Fibroblast of skin of right biceps (primary cell): ENCODE measurements at regions not wholly inside any gene's neighbourhood (a gene's known extent, or its start where the extent isn't known, plus 50 kb on each side); places are given as distances from the start of the nearest gene placed in this dataset.
A peak's percentile ranks its signal among the peaks of the same experiment; 100 is the strongest.
"Not testable (repeated sequence)": the region's sequence is repeated elsewhere in the genome, so short reads cannot be mapped to it uniquely, and the experiment has no call there.

Experiments used
- DNase-seq: peaks from one replicate; pipeline ENCODE4 v3.0.0-alpha.2; 2013

GRCh38 chr10:3401491-3401938 lies 228.9 kb upstream of the PITRM1 start:
- DNase-seq: peak; percentile 92

DNA sequence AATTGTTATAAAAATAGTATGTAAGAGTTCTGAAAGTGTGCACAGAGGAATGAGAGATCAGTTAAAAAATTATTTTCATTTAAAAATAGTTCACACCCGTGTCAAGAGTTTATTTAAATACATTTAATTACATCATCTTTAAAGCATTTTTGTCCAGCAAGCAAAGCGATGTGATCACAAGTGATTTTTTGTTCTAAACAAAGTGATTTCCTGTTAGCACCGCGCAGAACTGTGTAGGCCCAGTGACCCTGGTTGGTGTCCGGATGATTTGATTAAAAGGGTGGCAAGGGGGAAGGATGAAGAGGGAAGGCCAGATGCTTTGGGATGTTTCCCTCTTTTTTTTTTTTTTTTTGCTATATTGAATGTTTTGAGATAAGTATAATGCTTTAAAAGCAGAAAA lies 227.8 kb upstream of the PITRM1 start:
- peak; percentile 30 for DNase-seq

- DNase-seq: no peak
Observed at GRCh38 chr10:3399756-3400155, 227.2 kb upstream of the PITRM1 start.

GRCh38 chr10:3398825-3399646 lies 226.5 kb upstream of the PITRM1 start:
- peak; percentile 36 for DNase-seq

GRCh38 chr10:3397846-3398245 lies 225.3 kb upstream of the PITRM1 start:
- no peak for DNase-seq

GRCh38 chr10:3397231-3397630 lies 224.6 kb upstream of the PITRM1 start:
- DNase-seq: peak; percentile 50

DNA sequence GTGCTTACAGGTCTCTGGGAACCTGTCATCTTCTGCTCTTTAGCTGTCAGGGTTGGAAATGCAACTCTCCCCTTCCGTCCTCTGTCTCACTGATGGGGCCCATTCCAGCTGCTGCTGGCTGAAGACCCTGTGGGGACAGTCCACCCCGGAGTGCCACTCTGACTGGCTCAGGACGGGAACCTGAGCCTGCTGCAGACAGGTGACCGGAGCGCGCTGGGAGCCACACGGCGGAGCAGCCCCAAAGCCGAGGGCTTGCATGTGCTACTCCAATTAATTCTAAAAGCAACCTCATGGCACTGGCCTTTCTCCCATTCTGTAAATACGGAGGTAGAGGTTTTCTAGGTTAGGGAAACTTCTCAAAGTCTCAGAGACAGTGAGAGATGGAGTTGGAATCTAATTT lies 223.5 kb upstream of the PITRM1 start:
- no peak for DNase-seq

- DNase-seq: no peak
Observed at GRCh38 chr10:3395458-3395861, 222.9 kb upstream of the PITRM1 start.

DNA sequence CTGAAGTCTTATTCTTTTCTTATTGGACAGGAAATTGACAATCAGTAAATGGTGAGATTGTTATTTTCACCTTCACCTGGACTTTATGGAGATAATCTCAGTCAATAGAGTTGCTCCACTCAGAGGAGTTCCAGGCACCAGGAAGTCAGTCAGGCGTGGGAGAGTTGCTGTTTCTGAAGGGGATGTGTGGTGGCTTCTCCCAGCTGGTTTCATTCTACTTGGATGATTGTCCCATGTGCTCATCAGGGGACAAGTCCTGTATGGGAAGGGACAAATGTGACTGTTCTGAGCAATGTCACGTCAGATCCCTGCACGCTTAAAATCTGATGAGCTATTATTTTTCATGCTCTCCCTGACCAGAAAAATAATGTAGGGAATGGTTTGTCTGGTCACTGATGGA lies 222.5 kb upstream of the PITRM1 start:
- no peak for DNase-seq

GRCh38 chr10:3393958-3394357 lies 221.4 kb upstream of the PITRM1 start:
- DNase-seq: no peak

DNA sequence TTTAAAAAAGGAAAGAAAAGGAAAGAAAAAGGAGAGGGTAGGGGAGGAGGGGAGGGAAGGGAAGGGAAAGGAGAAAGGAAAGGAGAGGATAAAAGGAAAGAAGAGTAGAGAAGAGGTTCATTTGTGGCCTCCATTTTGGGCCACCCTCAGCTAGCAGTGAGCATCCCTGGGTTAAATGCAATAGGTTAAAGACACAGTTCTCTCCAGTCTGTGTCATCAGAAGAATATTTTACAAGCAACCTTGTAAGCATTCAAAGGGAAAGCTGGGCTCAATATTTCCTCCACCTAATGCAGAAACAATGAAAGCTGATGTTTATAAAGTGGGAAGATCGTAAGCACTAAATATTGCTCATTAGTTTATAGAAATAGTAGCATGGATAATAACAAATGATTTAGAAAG lies 219.1 kb upstream of the PITRM1 start:
- no peak for DNase-seq

- DNase-seq: no peak
Observed at GRCh38 chr10:3389130-3389529, 216.5 kb upstream of the PITRM1 start.

- no peak for DNase-seq
Observed at GRCh38 chr10:3385487-3385886, 212.9 kb upstream of the PITRM1 start.

GRCh38 chr10:3382092-3382491 lies 209.5 kb upstream of the PITRM1 start:
- DNase-seq: no peak

- no peak for DNase-seq
Observed at GRCh38 chr10:3380406-3381050, 207.9 kb upstream of the PITRM1 start.

- DNase-seq: no peak
Observed at GRCh38 chr10:3376631-3377030, 204.0 kb upstream of the PITRM1 start.

GRCh38 chr10:3375505-3375904 lies 202.9 kb upstream of the PITRM1 start:
- no peak for DNase-seq

DNA sequence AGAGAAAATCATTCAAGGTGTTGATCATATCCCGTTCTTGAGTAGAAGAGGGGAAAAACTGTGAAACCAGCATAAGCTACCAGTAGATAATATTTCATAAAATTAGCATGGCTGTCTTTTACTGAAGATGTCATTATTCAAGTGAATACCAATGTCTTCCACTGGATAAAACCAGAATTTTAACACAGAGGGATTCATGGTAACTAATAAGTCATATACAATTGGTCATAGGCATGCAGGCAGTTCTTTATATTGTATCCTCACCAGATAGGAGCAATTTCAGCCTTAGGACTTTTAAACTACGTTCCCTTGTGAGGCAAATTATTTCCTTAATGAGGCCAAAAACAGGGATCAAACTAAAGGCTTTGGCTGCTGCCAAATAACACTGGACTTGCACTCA lies 202.3 kb upstream of the PITRM1 start:
- no peak for DNase-seq

GRCh38 chr10:3373374-3374027 lies 200.9 kb upstream of the PITRM1 start:
- not testable (repeated sequence) for DNase-seq

DNA sequence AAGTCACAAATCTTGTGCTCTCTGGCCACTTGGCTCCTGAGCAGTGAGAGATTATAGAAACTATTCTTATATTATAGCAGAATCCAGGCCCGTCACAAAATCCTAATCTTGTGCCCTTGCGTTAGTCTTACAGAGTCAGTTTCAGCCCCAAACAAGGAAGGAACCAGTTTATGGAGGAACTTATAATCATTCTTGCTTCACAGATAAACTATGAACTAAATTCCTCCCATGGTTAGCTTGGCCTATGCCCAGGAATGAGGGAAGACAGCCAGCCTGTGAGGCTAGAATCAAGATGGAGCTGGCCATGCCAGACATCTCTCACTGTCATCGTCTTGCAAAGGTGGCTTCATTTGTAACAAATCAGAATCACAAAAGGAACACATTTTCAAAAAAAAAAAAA lies 199.7 kb upstream of the PITRM1 start:
- DNase-seq: peak; percentile 49

GRCh38 chr10:3371624-3372023 lies 199.0 kb upstream of the PITRM1 start:
- DNase-seq: not testable (repeated sequence)

DNA sequence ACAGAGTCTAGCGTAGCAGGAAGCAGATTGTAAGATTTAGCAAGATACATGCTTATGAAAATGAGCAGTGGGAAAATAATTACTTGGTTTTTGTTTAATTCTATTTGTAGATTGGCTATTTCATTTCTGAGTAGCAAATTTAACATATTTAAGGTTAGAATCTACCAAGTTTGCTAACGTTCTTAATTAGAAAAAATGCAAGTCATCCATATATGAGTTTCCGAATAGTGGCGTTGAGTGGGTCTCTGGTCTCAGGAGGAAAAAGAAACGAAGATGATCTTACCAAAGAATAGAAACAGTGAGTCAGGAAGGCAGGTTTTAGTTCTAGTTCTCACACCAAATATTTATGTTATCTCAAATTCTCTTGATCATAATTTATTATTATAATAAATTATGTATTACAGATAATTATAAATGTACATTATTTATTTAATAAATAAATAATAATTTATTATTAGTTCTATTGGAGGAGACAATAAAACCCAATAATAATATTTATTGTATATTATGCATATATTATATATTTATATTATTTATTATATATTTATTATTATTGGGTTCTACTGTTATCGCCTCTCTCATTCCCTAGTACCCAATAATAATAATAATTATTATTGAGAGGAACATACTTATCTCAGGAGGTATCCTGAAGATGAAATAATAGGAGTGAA lies 194.3 kb upstream of the PITRM1 start:
- no peak for DNase-seq

GRCh38 chr10:3366043-3366442 lies 193.5 kb upstream of the PITRM1 start:
- no peak for DNase-seq
